GM19193 (cell line): ENCODE measurements at regions not wholly inside any gene's neighbourhood (a gene's known extent, or its start where the extent isn't known, plus 50 kb on each side); places are given as distances from the start of the nearest gene placed in this dataset.

ENCODE experiments used
- POLR2A ChIP-seq: IDR thresholded peaks from 4 replicates; pipeline ENCODE4 v1.6.1; 2011; ENCODE audit not compliant: insufficient read depth, insufficient read length; ENCODE audit errors: extremely low read depth

- TF ChIP-seq POLR2A = peak; percentile 37
These were observed 94.5 kb upstream of the ENPP6 start for GRCh38 chr4:184312126-184312525.

DNA sequence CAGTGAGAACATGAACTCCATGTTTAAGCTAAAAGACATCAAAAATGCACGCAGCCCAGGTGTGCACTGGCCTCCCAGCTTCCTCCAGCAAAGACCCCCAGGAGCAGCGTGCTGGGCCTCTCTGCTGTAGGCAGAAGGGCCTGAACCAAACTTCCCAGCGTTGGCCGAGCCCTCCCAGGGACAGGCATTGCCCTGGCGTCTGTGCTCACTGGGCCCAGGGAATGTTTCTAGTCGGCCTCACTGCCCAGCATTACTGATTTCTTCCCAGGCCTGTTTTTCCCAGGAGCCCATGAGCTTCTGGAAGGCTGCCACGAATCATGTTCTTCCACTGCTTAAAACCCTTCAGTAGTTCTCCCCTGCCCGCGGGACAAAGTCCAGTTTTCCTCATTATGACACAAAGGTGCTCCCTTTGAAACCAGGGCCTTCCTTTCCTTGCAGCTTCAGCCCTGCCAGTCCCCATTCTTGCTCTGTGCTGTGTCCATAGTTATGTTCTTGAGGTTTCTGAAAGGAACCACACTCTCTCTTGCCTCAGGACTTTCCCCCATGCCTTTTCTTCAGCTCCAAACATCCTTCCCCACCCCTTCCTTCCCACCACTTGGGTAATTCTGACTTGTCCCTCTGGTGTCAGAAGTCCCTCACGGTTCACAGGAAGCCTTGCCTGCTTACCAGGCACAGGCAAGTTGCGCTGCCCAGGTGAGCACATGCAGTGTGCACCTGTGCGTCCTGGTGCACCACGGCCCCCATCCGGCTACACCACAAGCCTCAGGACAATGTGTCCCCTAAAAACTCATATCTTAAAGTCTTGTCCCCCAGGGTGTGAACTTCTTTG, 93.4 kb upstream of the ENPP6 start:
- peak; percentile 54 for TF ChIP-seq POLR2A

GRCh38 chr4:184310171-184310567, 92.5 kb upstream of the ENPP6 start:
- TF ChIP-seq POLR2A = peak; percentile 60

DNA sequence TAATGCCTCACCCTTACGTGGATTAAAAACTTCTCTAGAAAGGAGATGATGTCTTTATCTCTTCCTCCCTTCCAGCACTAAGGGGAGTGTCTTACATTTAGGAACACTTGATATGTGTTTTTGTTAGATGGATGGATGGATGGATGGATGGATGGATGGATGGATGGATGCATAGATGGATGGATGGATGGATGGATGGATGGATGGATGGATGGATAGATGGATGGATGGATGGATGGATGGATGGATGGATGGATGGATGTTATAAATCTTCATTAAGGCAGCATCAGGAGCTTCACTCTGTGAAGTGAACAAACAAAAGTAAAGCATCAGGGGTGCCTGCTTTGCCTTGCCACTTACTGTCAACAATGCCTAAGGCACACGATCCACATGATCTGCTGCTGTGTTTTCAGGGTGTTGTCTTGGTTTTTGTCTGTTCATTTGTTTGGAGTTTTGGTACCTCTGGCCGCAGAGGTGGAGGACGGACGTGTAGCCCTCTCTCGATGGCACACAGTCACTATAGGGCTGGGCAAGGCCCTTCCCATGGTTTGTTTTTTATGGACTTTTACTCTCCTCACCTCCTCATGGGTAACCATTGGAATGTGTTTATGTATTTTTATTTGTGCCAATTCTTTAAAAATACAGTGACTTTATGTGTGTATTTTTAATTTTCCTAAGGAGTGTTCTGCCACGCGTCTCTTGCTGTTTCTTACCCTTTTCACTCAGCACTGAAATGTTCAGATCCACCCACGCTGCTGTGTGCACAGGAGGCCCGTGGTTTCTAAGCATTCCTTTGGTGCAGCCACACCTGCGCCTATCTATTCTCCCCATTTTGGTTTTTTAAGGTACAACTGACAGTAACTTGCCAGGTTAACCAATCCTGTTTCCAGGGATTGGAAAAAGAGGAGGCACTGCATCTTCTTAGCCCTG, 91.8 kb upstream of the ENPP6 start:
- TF ChIP-seq POLR2A = peak; percentile 19

GRCh38 chr4:184306949-184307348, 89.3 kb upstream of the ENPP6 start:
- peak; percentile 25 for TF ChIP-seq POLR2A

- no peak for TF ChIP-seq POLR2A
These were observed 88.8 kb upstream of the ENPP6 start for GRCh38 chr4:184306470-184306869.

DNA sequence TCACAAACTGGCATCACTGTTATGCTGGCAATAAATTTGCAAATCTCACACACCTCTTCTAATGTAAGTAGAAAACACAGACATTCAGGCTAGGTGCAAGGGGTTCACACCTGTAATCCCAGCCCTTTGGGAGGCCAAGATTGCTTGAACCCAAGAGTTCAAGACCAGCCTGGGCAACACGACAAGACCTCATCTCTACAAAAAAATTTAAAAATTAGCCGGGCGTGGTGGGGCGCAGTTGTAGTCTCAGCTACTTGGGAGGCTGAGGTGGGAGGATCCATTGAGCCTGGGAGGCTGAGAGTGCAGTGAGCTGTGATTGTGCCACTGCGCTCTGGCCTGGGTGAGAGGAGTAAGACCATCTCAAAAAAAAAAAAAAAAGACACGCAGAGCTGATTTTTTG, 83.1 kb upstream of the ENPP6 start:
- TF ChIP-seq POLR2A = no peak

DNA sequence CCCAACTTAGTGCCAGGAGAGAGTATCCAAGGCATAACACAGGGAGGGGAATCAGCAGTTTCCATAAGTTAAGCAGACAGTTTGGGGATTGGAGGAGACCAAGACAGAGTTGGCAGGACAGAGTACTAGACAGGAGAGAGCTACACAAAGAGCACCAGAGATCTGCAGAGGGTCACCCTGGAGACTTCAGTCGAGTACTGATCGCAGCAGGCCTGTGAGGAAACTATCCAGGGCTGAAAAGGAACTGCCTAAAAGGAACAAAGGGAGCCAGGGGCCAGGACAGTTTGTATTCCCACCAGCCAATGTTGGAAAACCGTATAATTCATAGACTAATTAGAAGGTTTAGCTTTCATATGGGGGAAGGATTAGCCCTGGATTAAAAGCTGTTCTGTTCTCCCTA, 80.6 kb upstream of the ENPP6 start:
- TF ChIP-seq POLR2A = no peak

DNA sequence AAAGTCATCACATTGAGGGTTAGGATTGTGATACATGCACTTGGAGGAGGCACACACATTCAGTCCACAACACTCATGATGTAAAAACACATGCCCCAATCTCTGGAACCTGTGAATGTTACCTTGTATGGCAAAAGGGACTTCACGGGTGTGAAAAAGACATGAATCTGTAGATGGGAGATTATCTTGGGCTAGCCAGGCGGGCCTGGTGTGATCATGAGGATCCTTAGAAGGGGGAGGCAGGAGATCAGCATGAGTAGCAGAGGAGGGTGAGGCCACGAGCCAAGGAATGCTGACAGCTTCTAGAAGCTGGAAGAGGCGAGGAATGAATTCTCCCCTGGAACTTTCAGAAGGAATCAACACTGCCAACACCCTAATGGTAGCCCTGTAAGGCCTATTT, 77.5 kb upstream of the ENPP6 start:
- TF ChIP-seq POLR2A = no peak

DNA sequence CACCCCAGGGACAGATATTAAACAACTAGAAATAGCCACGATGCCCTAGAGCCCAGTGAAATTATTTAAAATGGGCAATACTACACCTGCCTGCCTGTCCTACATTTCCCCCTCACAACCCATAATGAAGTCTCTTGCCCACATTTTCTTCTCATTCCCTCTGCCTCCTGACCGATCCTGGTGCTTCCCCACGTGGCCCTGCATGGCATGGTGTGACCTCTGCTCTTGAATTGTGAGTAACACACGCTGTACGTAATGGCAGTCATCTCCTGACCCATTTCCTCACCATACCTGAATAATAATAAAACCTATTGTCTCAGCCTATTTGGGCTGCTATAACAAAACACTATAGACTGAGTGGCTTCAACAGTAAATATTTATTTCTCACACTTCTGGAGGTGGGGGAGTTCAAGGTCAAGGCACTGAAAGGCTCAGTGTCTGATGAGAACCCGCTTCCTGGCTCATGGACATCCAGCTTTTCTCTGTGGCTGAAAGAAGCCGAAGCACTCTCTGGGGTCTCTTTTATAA, 77.0 kb upstream of the ENPP6 start:
- no peak for TF ChIP-seq POLR2A

- TF ChIP-seq POLR2A = no peak
These were observed 75.9 kb upstream of the ENPP6 start for GRCh38 chr4:184293552-184293951.

- no peak for TF ChIP-seq POLR2A
These were observed 75.2 kb upstream of the ENPP6 start for GRCh38 chr4:184292877-184293276.

GRCh38 chr4:184292465-184292867, 74.8 kb upstream of the ENPP6 start:
- TF ChIP-seq POLR2A = no peak

GRCh38 chr4:184289179-184289535, 71.5 kb upstream of the ENPP6 start:
- TF ChIP-seq POLR2A = no peak

- peak; percentile 45 for TF ChIP-seq POLR2A
These were observed 70.9 kb upstream of the ENPP6 start for GRCh38 chr4:184288451-184289178.
